HL-60 (cell line): ENCODE measurements at regions not wholly inside any gene's neighbourhood (a gene's known extent, or its start where the extent isn't known, plus 50 kb on each side); places are given as distances from the start of the nearest gene placed in this dataset.

Source experiments
- GABPA ChIP-seq: IDR thresholded peaks from 2 replicates; pipeline ENCODE4 v1.6.1; 2012; ENCODE audit warnings: low read depth
- POLR2AphosphoS5 ChIP-seq: IDR thresholded peaks from 2 replicates; pipeline ENCODE4 v1.6.1; 2012; ENCODE audit warnings: low read depth
- TF ChIP-seq, protein P1 (sequence below): IDR thresholded peaks from one replicate; pipeline ENCODE4 v1.5.1; 2011; ENCODE audit warnings: low read length, control low read depth, inconsistent platforms; ENCODE audit not compliant: insufficient read depth

DNA sequence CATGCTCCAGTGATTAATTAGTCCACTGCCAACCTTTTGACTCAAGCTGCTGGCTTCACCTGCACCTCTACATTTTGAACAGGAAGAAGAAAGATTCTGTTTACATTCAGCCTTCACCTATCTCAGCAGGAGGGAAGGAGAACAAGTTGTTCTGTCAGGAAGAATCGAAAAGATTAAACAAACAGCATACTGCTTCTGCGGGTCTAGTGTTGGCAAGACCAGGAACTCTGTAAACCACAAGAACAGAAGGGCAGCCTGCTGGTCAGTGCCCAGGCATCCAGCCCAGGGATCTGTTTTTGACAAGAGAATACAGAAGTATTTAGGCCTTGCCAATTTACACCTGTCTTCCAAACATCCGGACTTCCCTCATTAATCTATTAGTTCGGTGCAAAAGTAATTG lies 189.7 kb downstream of the CHD9NB start:
- TF ChIP-seq, protein P1, sequence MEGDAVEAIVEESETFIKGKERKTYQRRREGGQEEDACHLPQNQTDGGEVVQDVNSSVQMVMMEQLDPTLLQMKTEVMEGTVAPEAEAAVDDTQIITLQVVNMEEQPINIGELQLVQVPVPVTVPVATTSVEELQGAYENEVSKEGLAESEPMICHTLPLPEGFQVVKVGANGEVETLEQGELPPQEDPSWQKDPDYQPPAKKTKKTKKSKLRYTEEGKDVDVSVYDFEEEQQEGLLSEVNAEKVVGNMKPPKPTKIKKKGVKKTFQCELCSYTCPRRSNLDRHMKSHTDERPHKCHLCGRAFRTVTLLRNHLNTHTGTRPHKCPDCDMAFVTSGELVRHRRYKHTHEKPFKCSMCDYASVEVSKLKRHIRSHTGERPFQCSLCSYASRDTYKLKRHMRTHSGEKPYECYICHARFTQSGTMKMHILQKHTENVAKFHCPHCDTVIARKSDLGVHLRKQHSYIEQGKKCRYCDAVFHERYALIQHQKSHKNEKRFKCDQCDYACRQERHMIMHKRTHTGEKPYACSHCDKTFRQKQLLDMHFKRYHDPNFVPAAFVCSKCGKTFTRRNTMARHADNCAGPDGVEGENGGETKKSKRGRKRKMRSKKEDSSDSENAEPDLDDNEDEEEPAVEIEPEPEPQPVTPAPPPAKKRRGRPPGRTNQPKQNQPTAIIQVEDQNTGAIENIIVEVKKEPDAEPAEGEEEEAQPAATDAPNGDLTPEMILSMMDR: no peak
- TF ChIP-seq POLR2AphosphoS5: no peak
- no peak for TF ChIP-seq GABPA
